Astrocyte of the spinal cord (primary cell): ENCODE measurements at regions not wholly inside any gene's neighbourhood (a gene's known extent, or its start where the extent isn't known, plus 50 kb on each side); places are given as distances from the start of the nearest gene placed in this dataset.

ENCODE experiments used
- DNase-seq: peaks from one replicate; pipeline ENCODE4 v3.0.0; 2011; ENCODE audit warnings: low read depth, low spot score
- H3K4me3 ChIP-seq: 2 replicates; pipeline ENCODE4 v1.5.1; 2011; ENCODE audit warnings: low read depth, mild to moderate bottlenecking, low read length, moderate library complexity
- in situ Hi-C: cut with HindIII; loops from 2 replicates; pipeline ENCODE4 v1.10.0; 2017; ENCODE audit warnings: low sequenced_read_pairs
- TF ChIP-seq, protein P1 (sequence below): IDR thresholded peaks from 2 replicates; pipeline ENCODE4 v1.5.1; 2012; ENCODE audit warnings: low read depth, mild to moderate bottlenecking, low read length, inconsistent platforms

DNA sequence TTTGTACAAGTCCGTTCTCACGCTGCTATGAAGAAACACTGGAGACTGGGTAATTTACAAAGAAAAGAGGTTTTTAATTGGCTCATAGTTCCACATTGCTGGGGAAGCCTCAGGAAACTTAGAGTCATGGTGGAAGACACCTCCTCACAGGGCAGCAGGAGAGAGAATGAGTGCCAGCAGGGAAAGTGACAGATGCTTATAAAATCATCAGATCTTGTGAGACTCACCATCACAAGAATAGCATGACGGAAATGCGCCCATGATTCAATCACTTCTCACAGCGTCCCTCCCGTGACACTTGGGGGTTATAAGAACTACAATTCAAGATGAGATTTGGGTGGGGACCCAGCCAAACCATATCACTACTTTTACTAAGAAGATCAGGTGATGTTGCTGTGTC, 285.8 kb downstream of the TMX3 start:
- in situ Hi-C loops, result no loop called here
- TF ChIP-seq, protein P1, sequence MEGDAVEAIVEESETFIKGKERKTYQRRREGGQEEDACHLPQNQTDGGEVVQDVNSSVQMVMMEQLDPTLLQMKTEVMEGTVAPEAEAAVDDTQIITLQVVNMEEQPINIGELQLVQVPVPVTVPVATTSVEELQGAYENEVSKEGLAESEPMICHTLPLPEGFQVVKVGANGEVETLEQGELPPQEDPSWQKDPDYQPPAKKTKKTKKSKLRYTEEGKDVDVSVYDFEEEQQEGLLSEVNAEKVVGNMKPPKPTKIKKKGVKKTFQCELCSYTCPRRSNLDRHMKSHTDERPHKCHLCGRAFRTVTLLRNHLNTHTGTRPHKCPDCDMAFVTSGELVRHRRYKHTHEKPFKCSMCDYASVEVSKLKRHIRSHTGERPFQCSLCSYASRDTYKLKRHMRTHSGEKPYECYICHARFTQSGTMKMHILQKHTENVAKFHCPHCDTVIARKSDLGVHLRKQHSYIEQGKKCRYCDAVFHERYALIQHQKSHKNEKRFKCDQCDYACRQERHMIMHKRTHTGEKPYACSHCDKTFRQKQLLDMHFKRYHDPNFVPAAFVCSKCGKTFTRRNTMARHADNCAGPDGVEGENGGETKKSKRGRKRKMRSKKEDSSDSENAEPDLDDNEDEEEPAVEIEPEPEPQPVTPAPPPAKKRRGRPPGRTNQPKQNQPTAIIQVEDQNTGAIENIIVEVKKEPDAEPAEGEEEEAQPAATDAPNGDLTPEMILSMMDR, result no peak
- no peak for DNase-seq
- H3K4me3 ChIP-seq, result no peak overlapping the region

DNA sequence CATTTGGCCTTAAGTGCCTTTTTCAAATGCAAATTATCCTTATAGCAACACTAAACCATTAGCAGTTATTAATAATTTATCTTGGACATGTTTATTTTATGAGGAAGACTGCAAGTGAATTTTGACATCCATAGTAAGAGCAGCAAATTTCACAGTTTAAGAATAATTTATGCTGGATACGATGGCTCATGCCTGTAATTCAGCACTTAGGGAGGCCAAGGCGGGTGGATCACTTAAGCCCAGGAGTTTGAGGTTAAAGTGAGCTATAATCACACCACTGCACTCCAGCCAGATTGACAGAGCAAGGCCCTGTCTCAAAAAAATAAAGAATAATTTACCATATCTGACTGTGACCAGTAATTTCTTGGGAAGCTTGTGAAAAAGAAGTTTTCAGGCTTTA, 286.2 kb downstream of the TMX3 start:
- H3K4me3 ChIP-seq, result no peak overlapping the region
- in situ Hi-C loops, result no loop called here
- DNase-seq, result peak; percentile 41
- TF ChIP-seq, protein P1, result no peak

GRCh38 chr18:68427951-68428401, 286.9 kb downstream of the TMX3 start:
- in situ Hi-C loops, result no loop called here
- peak; percentile 90 for DNase-seq
- H3K4me3 ChIP-seq, result no peak overlapping the region
- TF ChIP-seq, protein P1, result no peak

- DNase-seq, result peak; percentile 34
- TF ChIP-seq, protein P1, result no peak
- no peak overlapping the region for H3K4me3 ChIP-seq
- in situ Hi-C loops, result no loop called here
These were observed 288.1 kb downstream of the TMX3 start for GRCh38 chr18:68426731-68427315.

GRCh38 chr18:68418881-68419280, 296.0 kb downstream of the TMX3 start:
- in situ Hi-C loops, result no loop called here
- TF ChIP-seq, protein P1, result no peak
- H3K4me3 ChIP-seq, result no peak overlapping the region
- DNase-seq, result peak; percentile 36

- in situ Hi-C loops, result no loop called here
- DNase-seq, result no peak
- TF ChIP-seq, protein P1, result no peak
- H3K4me3 ChIP-seq, result no peak overlapping the region
These were observed 296.6 kb downstream of the TMX3 start for GRCh38 chr18:68418226-68418868.
